ENCODE measurements at regions not wholly inside any gene's neighbourhood (a gene's known extent, or its start where the extent isn't known, plus 50 kb on each side); places are given as distances from the start of the nearest gene placed in this dataset.

- DNase-seq (ENCODE audit: low spot score in 2 of 2) (no peak), ATAC-seq (no peak)
- H3K4me1 Mint-ChIP-seq = peaks cover 49% of the 10 kb centered on the region
- H3K36me3 Mint-ChIP-seq = no peaks in the 10 kb centered on the region
- peaks cover 4% of the 10 kb centered on the region for H3K9me3 Mint-ChIP-seq
- no peak overlapping the region for H3K4me3 Mint-ChIP-seq
- H3K27ac Mint-ChIP-seq = no peak overlapping the region
Measured at GRCh38 chr1:234870020-234870981, 258.3 kb downstream of the TOMM20 start.

- H3K4me3 Mint-ChIP-seq = no peak overlapping the region
- ATAC-seq (no peak), DNase-seq (ENCODE audit: low spot score in 2 of 2) (no peak)
- no peaks in the 10 kb centered on the region for H3K36me3 Mint-ChIP-seq
- no peak overlapping the region for H3K27ac Mint-ChIP-seq
- H3K9me3 Mint-ChIP-seq = peaks cover 4% of the 10 kb centered on the region
- peaks cover 44% of the 10 kb centered on the region for H3K4me1 Mint-ChIP-seq
Measured at GRCh38 chr1:234869182-234870019, 259.2 kb downstream of the TOMM20 start.

- ATAC-seq (no peak), DNase-seq (ENCODE audit: low spot score in 2 of 2) (no peak)
- Mint-ChIP-seq H3K4me3 (no peak overlapping the region), H3K36me3 (no peaks in the 10 kb centered on the region), H3K4me1 (peaks cover 44% of the 10 kb centered on the region), H3K27ac (no peak overlapping the region), H3K9me3 (peaks cover 4% of the 10 kb centered on the region)
Measured at GRCh38 chr1:234868296-234869147, 258.5 kb upstream of the IRF2BP2 start.

- Mint-ChIP-seq H3K36me3 (no peaks in the 10 kb centered on the region), H3K4me1 (peaks cover 38% of the 10 kb centered on the region), H3K27ac (peak overlapping the region; percentile 68), H3K9me3 (peaks cover 4% of the 10 kb centered on the region), H3K4me3 (peak overlapping the region; percentile 24)
- ATAC-seq (peak; percentile 86), DNase-seq (ENCODE audit: low spot score in 2 of 2) (no peak)
Measured at GRCh38 chr1:234866007-234866866, 256.3 kb upstream of the IRF2BP2 start.

GRCh38 chr1:234865171-234866006, 255.4 kb upstream of the IRF2BP2 start:
- H3K4me3 Mint-ChIP-seq = peak overlapping the region; percentile 24
- no peaks in the 10 kb centered on the region for H3K36me3 Mint-ChIP-seq
- DNase-seq (ENCODE audit: low spot score in 2 of 2) = no peak
- peaks cover 4% of the 10 kb centered on the region for H3K9me3 Mint-ChIP-seq
- H3K27ac Mint-ChIP-seq = peak overlapping the region; percentile 68
- ATAC-seq = no peak
- H3K4me1 Mint-ChIP-seq = peaks cover 37% of the 10 kb centered on the region

- Mint-ChIP-seq H3K4me1 (peaks cover 28% of the 10 kb centered on the region), H3K9me3 (peaks cover 4% of the 10 kb centered on the region), H3K36me3 (no peaks in the 10 kb centered on the region), H3K4me3 (no peak overlapping the region), H3K27ac (no peak overlapping the region)
- no peak for DNase-seq (ENCODE audit: low spot score in 2 of 2)
- ATAC-seq = no peak
Measured at GRCh38 chr1:234864116-234864515, 254.1 kb upstream of the IRF2BP2 start.

- H3K9me3 Mint-ChIP-seq = peaks cover 4% of the 10 kb centered on the region
- H3K36me3 Mint-ChIP-seq = no peaks in the 10 kb centered on the region
- no peak for DNase-seq (ENCODE audit: low spot score in 2 of 2)
- no peak overlapping the region for H3K27ac Mint-ChIP-seq
- peaks cover 23% of the 10 kb centered on the region for H3K4me1 Mint-ChIP-seq
- no peak for ATAC-seq
- no peak overlapping the region for H3K4me3 Mint-ChIP-seq
Measured at GRCh38 chr1:234863551-234863971, 253.6 kb upstream of the IRF2BP2 start.

GRCh38 chr1:234862944-234863515, 253.1 kb upstream of the IRF2BP2 start:
- Mint-ChIP-seq H3K4me3 (no peak overlapping the region), H3K36me3 (no peaks in the 10 kb centered on the region), H3K27ac (peak overlapping the region; percentile 32), H3K4me1 (peaks cover 21% of the 10 kb centered on the region), H3K9me3 (peaks cover 4% of the 10 kb centered on the region)
- ATAC-seq (no peak), DNase-seq (ENCODE audit: low spot score in 2 of 2) (no peak)

- Mint-ChIP-seq H3K4me3 (no peak overlapping the region), H3K9me3 (peaks cover 4% of the 10 kb centered on the region), H3K4me1 (peaks cover 20% of the 10 kb centered on the region), H3K36me3 (no peaks in the 10 kb centered on the region), H3K27ac (no peak overlapping the region)
- ATAC-seq (no peak), DNase-seq (ENCODE audit: low spot score in 2 of 2) (no peak)
Measured at GRCh38 chr1:234862360-234862943, 252.5 kb upstream of the IRF2BP2 start.

- ATAC-seq (no peak), DNase-seq (ENCODE audit: low spot score in 2 of 2) (no peak)
- H3K4me3 Mint-ChIP-seq = no peak overlapping the region
- no peaks in the 10 kb centered on the region for H3K36me3 Mint-ChIP-seq
- H3K9me3 Mint-ChIP-seq = peaks cover 4% of the 10 kb centered on the region
- no peak overlapping the region for H3K27ac Mint-ChIP-seq
- H3K4me1 Mint-ChIP-seq = peaks cover 13% of the 10 kb centered on the region
Measured at GRCh38 chr1:234861761-234862160, 251.8 kb upstream of the IRF2BP2 start.

GRCh38 chr1:234861024-234861620, 251.1 kb upstream of the IRF2BP2 start:
- peaks cover 6% of the 10 kb centered on the region for H3K4me1 Mint-ChIP-seq
- H3K36me3 Mint-ChIP-seq = no peaks in the 10 kb centered on the region
- peaks cover 4% of the 10 kb centered on the region for H3K9me3 Mint-ChIP-seq
- H3K27ac Mint-ChIP-seq = no peak overlapping the region
- ATAC-seq (no peak), DNase-seq (ENCODE audit: low spot score in 2 of 2) (no peak)
- H3K4me3 Mint-ChIP-seq = no peak overlapping the region

GRCh38 chr1:234858722-234859121, 248.7 kb upstream of the IRF2BP2 start:
- no peaks in the 10 kb centered on the region for H3K4me1 Mint-ChIP-seq
- DNase-seq (ENCODE audit: low spot score in 2 of 2) (no peak), ATAC-seq (no peak)
- no peak overlapping the region for H3K27ac Mint-ChIP-seq
- H3K9me3 Mint-ChIP-seq = no peaks in the 10 kb centered on the region
- no peak overlapping the region for H3K4me3 Mint-ChIP-seq
- no peaks in the 10 kb centered on the region for H3K36me3 Mint-ChIP-seq

- ATAC-seq (no peak), DNase-seq (ENCODE audit: low spot score in 2 of 2) (no peak)
Measured at GRCh38 chr1:234856845-234857245, 246.9 kb upstream of the IRF2BP2 start.

More at GRCh38 chr1:234856845-234857245, 246.9 kb upstream of the IRF2BP2 start:
- Mint-ChIP-seq H3K9me3 (no peaks in the 10 kb centered on the region), H3K27ac (no peak overlapping the region), H3K4me1 (no peaks in the 10 kb centered on the region), H3K36me3 (no peaks in the 10 kb centered on the region), H3K4me3 (no peak overlapping the region)

Measured in stimulated activated effector memory CD8-positive, alpha-beta T cell treated with anti-CD3 and anti-CD28 coated beads, Interleukin-12 subunit alpha, Interleukin-12 subunit beta, amount 100 ng/mL, for 72 hours (primary cell).